NB4 (cell line): ENCODE measurements at regions not wholly inside any gene's neighbourhood (a gene's known extent, or its start where the extent isn't known, plus 50 kb on each side); places are given as distances from the start of the nearest gene placed in this dataset.

ENCODE experiments used
- DNase-seq: peaks from one replicate; pipeline ENCODE4 v3.0.0; 2010; ENCODE audit warnings: low read depth
- H3K4me3 ChIP-seq: one replicate; pipeline ENCODE4 v1.5.1; 2011; ENCODE audit warnings: mild to moderate bottlenecking, low read depth, low read length, moderate library complexity
- MYC ChIP-seq: IDR thresholded peaks from 2 replicates; pipeline ENCODE4 v1.6.1; 2011; ENCODE audit warnings: low read depth, low read length
- POLR2A ChIP-seq: IDR thresholded peaks from 2 replicates; pipeline ENCODE4 v1.6.1; 2011; ENCODE audit warnings: mild to moderate bottlenecking; ENCODE audit not compliant: insufficient read length; ENCODE audit errors: extremely low read depth
- TF ChIP-seq, protein P1 (sequence below): IDR thresholded peaks from one replicate; pipeline ENCODE4 v1.5.1; 2012; ENCODE audit warnings: low read depth, low read length
- TF ChIP-seq, protein P2 (sequence below): IDR thresholded peaks from 2 replicates; pipeline ENCODE4 v1.6.1; 2011; ENCODE audit warnings: low read depth, low read length

DNA sequence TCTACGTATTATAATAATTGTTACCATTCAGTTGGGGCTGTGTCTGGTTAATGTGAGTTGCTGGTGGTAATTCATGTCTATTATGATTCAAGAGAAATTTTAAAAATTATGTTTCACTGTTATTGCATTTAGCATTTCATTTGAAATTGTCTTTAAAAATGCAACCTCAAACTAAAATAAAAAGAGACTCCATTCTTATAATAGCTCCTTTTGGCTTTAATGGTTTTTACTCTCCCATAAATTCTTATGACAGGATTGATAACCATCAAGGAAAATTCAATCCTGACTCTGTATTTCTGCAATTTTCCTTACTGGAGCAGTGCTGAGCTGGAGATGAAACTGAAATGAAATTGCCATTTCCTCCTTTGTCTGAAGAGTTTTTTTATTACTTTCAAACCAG is 262.7 kb downstream of the REEP3 start:
- no peak for DNase-seq
- H3K4me3 ChIP-seq = no peak overlapping the region
- TF ChIP-seq, protein P1, sequence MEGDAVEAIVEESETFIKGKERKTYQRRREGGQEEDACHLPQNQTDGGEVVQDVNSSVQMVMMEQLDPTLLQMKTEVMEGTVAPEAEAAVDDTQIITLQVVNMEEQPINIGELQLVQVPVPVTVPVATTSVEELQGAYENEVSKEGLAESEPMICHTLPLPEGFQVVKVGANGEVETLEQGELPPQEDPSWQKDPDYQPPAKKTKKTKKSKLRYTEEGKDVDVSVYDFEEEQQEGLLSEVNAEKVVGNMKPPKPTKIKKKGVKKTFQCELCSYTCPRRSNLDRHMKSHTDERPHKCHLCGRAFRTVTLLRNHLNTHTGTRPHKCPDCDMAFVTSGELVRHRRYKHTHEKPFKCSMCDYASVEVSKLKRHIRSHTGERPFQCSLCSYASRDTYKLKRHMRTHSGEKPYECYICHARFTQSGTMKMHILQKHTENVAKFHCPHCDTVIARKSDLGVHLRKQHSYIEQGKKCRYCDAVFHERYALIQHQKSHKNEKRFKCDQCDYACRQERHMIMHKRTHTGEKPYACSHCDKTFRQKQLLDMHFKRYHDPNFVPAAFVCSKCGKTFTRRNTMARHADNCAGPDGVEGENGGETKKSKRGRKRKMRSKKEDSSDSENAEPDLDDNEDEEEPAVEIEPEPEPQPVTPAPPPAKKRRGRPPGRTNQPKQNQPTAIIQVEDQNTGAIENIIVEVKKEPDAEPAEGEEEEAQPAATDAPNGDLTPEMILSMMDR = no peak
- TF ChIP-seq, protein P2, sequence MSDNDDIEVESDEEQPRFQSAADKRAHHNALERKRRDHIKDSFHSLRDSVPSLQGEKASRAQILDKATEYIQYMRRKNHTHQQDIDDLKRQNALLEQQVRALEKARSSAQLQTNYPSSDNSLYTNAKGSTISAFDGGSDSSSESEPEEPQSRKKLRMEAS = no peak
- TF ChIP-seq MYC (no peak), POLR2A (no peak)

DNA sequence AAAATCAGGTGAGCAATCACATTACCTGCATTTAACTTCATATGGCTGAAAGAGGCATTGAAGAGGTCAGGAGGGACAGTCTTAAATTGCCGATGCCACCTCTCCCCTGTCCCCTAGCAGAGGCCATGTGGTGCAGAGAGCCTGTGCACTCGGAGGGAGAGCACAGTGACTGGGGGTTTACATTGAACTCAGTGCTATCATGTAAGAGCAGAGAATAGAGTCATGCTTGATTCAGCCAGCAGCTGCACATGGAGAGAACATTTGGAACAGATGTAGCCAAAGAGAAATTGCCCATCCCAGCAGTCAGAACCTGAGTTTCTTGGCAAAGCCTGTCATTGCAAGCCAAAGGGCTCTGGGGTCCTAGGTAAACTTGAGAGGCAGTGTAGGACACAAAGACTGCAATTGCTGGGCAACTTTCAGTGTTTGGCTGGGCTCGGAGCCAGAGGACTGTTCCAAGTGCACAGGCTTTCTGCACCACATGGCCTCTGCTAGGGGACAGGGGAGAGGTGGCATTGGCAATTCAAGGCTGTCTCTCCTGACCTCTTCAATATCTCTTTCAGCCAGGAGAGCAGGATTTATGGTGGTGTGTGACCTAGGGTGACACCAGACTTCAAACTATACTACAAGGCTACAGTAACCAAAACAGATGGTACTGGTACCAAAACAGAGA is 267.1 kb downstream of the REEP3 start:
- TF ChIP-seq, protein P2 = no peak
- TF ChIP-seq, protein P1 = no peak
- TF ChIP-seq MYC = no peak
- no peak for TF ChIP-seq POLR2A
- no peak overlapping the region for H3K4me3 ChIP-seq
- no peak for DNase-seq

DNA sequence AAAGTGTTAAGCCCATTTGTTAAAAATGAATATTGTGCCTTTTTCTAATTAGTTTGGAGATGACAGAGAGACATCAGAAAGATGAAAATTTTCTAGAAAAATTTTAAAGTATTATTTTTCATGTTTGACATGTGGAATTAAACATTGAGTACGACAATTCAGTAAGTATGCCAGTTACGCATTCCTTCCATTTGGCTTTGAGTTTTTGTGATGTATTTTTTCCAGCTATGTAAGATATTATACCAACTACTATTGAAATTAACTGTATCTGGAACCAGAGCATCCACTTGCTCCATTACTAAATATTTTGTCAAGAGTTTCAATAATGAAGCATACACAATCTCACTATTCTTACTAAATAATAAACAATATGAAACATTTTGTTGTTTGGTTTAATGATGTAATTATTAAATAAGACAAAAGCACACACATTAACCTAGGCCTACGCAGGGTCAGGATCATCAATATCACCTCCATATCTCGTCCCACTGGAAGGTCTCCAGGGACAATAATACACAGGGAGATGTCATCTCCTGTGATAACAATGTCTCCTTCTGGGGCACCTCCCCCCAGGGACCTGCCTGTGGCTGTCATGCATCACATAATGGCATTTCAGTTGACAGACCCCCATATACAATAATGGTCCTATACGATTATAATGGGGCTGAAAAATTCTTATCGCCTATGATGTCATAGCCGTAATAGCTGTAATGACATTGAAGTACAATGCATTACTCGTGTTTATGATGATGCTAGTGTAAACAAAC is 274.1 kb downstream of the REEP3 start:
- no peak for TF ChIP-seq MYC
- TF ChIP-seq, protein P2 = no peak
- no peak for TF ChIP-seq POLR2A
- TF ChIP-seq, protein P1 = no peak
- no peak for DNase-seq
- no peak overlapping the region for H3K4me3 ChIP-seq

DNA sequence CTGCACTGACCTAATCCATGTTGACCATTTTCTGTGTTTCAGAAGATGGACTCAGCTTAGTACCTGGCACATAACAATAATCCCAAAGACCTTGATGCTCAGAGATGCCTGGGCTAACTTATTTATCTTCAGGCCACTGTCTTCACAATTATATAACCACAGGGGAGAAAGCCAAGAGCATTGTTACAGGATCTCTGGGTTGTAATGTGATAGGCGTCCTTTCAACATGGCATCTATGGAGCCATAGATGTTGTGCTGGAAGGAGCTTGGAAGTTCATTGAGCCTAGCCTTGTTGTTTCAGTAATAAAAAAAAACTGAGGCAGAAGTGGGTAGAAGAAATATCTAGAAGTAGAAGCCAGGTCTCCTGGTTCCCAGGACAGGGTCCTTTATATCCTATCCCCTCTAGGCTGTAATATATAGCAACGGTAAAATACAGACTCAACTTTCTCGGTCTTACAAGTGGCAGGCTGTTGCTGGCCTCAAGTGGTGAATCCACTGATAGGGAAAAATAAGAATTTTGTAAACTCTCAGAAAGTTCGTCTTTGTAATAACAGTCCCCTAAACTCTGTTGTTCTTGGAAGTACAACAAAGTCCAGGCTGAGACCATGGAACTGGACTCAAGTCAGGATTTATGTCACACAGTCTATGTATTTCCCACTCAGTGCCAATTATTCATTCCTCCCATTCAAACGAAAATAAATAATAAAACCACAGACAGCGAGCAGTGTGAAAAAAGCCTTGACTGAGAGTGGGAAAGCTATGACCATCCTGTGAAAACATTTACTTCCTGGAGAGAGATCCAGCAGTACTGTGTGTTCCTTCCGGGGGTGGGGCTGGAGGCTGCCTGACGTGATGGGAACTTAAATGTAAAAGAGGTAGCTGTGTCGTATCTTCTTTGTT is 277.6 kb downstream of the REEP3 start:
- DNase-seq = no peak
- TF ChIP-seq MYC (no peak), POLR2A (no peak)
- TF ChIP-seq, protein P2 = no peak
- TF ChIP-seq, protein P1 = no peak
- H3K4me3 ChIP-seq = no peak overlapping the region

DNA sequence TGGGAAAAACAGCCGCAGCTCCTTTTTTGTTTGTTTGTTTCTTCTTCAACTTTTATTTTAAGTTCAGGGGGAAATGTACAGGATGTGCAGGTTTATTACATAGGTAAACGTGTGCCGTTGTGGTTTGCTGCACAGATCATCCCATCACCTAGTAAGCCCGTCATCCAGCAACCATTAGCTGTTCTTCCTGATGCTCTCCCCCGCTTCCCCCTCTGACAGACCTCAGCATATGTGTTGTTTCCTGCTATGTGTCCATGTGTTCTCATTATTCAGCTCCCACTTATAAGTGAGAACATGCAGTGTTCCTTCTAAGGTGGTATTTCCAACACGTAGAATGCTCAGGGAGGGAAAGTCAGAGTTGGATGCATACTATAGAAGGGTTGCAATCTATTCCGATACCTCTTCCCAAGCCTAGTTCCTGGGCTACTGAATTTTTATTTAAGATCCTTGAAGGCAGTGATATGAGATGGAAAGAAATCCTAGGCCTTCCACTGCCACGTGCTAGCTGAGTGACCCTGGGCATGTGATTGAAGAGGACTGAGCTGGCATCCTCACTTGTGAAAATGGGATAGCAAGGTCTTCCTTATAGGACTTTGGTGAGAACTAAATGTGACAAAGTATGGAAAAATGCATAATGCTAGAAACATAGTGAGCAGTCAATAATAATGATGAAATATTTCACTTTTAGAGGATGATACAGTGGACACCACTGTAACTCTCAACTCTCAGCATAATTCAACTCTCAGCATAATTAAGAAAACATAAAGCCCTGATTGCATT is 278.5 kb downstream of the REEP3 start:
- no peak for DNase-seq
- TF ChIP-seq, protein P2 = no peak
- TF ChIP-seq, protein P1 = no peak
- TF ChIP-seq MYC (no peak), POLR2A (no peak)
- no peak overlapping the region for H3K4me3 ChIP-seq
